GM18861 (cell line): ENCODE measurements at regions not wholly inside any gene's neighbourhood (a gene's known extent, or its start where the extent isn't known, plus 50 kb on each side); places are given as distances from the start of the nearest gene placed in this dataset.
"Not testable (repeated sequence)": the region's sequence is repeated elsewhere in the genome, so short reads cannot be mapped to it uniquely, and the experiment has no call there.

Source experiments
- ATAC-seq: cut with Tn5 transposase; IDR thresholded peaks from one replicate; pipeline ENCODE4 v1.9.1; 2021; ENCODE audit not compliant: unreplicated experiment

DNA sequence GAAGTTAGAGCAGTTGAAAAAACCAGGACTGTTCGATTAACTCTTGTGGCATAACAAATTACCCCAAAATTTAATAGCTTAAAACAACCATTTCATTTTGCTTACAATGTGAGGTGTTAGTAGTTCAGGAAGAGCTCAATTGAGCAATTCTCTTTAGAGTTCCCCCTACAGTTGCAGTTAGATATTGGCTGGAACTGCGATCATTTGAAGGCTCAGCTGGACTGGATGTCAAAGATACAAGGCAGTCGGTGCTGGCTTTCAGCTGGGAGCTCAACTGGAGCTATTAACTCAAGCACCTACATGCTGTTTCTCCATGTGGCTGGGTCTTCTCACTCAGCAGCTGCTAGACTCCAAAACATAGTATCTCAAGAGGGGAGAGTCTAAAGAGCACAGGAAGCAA is 96.0 kb upstream of the LOC128125822 start:
- no peak for ATAC-seq

DNA sequence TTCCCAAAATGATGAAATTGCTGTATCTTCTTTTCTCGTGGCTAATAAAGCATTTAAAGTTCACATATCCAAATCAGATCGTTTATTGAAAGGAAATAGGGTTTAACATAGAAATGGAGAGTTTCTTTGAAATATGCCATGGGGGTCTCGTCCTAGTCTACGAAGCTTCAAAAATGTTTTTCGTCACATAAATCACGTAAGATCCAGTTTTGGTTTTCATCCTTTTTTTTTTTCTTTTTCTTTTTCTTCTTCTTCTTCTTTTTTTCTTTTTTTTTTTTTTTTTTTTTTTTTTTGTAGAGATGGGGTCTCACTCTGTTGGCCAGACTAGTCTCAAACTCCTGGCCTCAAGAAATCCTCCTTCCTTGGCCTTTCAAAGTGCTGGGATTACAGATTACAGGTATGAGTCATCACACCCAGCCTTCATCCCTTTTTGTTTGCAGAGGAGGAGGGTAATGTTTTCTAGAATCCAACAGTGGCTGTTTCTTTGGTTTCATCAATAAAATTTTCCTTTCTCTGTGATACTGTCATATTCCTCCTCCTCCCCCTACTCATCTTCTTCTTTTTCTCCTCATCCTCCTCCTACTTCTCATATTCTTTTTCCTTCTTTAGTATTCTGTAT is 94.7 kb upstream of the LOC128125822 start:
- ATAC-seq, result no peak

DNA sequence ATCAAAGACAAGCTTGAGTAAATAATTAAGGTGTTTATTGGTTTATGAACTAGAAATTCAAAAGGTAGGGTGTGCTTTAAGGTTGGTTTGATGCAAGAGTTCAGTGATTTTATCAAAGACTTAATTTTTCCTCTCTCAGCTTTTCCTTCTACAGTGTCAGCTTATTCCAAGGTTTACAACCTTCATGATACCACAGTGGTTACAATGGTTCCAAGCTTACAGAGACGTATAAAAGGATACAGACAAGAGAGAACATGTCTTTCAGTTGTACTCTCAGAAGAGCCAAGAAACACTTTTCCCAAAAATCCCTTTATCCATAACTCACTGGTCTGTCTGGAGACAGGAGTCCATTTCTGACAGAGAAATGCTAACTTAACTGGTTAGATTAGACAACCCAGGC is 93.5 kb upstream of the LOC128125822 start:
- no peak for ATAC-seq

GRCh38 chr6:63486196-63486595 is 86.1 kb upstream of the LOC128125822 start:
- no peak for ATAC-seq

DNA sequence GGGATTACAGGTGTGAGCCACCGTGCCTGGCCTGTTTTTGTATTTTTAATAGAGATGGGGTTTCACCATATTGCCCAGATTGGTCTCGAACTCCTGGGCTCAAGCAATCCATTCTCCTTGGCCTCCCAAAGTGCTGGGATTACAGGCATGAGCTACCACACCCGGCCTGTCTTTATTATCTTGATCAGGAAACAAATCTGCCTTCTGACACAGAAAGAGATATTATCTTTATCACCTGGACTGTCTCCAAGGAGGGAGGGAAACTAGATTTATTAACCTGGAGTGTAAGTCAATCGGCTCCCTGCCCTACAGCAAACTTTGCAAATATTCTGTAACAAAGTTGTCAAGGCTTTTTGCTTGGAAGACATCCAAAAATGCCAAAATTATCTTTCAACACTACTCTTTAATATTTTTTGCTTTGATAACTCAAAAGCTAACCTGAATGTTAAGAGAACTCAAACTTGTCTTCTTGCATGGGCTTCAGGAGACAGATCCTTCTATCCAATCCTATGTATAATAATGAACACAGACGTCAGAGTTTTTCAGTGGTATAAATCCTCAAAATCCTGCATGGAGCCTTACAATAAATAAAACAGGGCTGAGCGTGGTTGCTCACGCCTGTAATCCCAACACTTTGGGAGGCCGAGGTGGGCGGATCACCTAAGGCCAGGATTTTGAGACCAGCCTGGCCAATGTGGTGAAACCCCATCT is 85.0 kb upstream of the LOC128125822 start:
- ATAC-seq, result no peak

DNA sequence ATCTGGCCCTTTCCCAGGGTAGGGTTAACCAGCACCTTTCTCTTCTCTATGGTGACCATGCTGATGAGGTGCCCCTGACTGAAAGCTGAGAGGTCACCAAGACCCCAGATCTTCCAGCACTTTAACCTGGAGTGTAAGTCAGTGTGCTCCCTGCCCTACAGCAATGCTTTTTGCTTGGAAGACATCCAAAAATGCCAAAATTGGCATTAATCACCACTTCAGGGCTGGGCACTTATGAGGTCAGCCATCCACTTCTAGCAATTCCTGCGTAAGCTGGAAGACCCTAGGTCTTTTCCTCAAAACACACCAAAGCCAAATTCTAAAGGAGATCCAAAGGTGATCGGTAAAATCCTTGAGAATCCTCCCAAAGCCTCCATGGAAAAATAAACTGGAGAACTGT is 81.2 kb upstream of the LOC128125822 start:
- no peak for ATAC-seq

GRCh38 chr6:63492476-63492875 is 79.8 kb upstream of the LOC128125822 start:
- ATAC-seq, result no peak

- no peak for ATAC-seq
Observed at GRCh38 chr6:63493557-63493956, 78.7 kb upstream of the LOC128125822 start.

DNA sequence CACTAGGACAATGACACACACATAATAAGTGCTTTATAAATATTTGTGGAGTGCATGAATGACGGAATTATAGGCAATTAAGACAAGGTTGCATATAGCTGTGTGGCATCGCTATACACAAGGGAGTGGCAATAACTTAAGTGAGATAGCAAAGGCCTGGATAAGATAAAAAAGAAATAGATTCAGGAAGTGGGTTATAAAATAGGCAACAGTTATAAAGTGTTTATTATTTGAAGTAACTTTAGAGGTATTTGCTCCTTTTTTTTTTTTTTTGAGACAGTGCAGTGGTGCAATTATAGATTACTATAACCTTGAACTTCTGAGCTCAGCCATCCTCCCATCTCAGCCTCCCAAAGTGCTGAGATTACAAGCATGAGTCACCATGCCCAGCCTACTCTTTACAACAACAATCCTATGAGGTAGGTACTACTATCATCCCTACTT is 75.9 kb upstream of the LOC128125822 start:
- ATAC-seq, result no peak

DNA sequence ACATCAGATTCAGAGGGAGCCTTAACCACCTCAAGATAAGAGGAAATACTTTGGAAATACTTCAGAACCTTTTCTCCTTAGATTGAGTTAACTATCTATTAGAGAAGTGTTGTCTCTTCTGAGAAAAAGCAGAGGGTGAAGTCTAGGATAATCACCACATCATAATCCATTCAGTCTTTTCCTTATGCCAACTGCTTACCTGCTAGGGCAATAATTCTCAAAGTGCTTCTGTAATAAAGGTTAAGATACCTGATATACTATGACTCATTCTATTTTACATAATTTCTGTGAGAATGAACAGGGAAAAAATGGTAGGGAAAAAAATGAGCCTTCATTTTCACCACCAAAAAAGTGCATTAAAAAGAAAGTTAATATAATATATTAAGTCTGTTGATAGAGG is 70.1 kb upstream of the LOC128125822 start:
- ATAC-seq, result no peak

GRCh38 chr6:63503199-63503598 is 69.1 kb upstream of the LOC128125822 start:
- ATAC-seq, result no peak

- ATAC-seq, result peak; percentile 98
Observed at GRCh38 chr6:63504777-63505384, 67.4 kb upstream of the LOC128125822 start.

DNA sequence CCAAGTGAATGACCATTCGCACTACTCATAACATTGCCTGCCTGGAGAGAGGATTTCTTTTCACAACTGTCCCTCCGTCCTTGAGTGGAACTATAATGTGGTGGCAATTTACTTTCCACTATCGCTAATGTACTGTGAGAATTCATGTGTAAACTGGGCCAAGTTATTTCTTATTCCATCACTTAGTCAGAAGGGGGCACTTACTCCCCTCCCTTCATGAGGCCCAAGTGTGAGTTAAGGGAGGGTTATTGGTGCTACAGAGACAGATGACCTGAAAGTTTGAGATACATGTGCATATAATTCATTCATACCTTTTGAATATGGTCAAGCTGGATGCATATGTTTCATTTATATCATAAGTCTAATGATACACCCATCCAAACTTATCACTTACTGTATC is 65.2 kb upstream of the LOC128125822 start:
- ATAC-seq, result peak; percentile 24

DNA sequence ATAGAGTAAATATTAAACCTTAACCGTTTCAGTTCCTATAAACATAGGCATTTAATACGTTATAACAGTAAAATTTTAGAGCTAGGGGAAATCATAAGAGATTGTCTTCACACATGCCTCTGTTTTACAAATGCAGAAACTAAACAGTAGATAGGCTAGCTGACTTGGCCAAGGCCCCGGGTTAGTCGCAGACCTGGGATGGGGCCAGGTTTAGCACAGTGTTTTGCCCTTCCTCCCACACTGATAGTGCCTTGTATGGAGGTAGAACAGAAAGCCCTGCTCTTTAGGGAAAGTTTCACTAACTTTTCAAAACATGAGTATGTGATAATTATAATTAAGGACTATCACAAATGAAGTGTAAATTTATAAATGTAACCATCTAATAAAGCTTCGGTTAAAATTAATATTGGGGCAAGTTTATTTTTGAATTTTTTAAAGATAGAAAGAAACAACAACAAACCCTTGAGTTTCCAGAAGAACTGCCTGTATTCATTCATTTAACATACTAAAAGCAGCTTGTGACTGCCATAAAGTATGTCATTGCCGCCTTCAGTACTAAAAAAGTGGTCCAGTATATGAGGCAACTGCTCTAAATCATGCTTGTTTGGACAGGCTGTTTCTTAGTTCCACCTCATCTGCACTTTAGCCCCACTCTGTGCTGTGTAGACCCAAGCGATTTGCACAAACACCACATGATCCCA is 62.5 kb upstream of the LOC128125822 start:
- ATAC-seq, result no peak

GRCh38 chr6:63510353-63510686 is 62.0 kb upstream of the LOC128125822 start:
- ATAC-seq, result no peak

GRCh38 chr6:63510849-63511248 is 61.4 kb upstream of the LOC128125822 start:
- ATAC-seq, result no peak

DNA sequence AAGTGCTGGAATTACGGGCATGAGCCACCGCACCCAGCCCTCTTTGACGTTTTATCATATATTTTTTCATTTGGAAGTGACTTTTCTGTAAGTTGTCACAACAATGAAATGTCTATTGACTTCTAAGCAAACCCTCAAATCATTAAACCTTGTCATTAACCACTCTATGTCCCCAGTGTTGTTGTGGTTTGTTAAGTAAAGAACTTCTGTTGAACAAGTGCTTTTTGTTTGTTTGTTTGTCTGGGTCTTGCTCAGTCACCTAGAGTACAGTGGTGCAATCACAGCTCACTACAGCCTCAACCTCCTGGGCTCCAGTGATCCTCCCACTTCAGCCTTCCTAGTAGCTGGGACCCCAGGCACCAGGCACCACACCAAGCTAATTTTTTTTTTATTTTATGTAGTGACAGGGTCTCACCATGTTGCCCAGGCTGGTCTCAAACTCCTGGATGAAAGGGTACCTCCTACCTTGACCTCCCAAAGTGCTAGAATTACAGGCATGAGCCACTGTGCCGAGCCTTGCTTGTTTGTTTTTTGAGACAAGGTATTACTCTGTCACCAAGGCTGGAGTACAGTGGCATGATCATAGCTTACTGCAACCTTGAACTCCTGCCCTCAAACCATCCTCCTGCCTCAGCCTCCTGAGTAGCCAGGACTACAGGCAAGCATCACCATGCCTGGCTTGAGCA is 57.6 kb upstream of the LOC128125822 start:
- ATAC-seq, result no peak

DNA sequence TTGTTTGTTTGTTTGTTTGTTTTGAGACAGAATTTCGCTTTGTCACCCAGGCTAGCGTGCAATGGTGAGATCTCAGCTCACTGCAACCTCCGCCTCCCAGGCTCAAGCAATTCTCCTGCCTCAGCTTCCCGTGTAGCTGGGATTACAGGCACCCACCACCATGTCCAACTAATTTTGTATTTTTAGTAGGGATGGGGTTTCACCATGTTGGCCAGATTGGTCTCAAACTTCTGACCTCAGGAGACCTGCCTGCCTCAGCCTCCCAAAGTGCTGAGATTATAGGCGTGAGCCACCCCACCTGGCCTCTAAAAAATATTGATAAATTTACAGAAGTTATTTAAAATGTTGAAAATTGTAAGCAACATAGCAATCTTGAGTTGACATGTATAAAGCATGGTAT is 57.1 kb upstream of the LOC128125822 start:
- not testable (repeated sequence) for ATAC-seq

- ATAC-seq, result no peak
Observed at GRCh38 chr6:63516186-63516944, 55.9 kb upstream of the LOC128125822 start.

- no peak for ATAC-seq
Observed at GRCh38 chr6:63517221-63517620, 55.1 kb upstream of the LOC128125822 start.
